Astrocyte of the cerebellum (primary cell): ENCODE measurements at regions not wholly inside any gene's neighbourhood (a gene's known extent, or its start where the extent isn't known, plus 50 kb on each side); places are given as distances from the start of the nearest gene placed in this dataset.
"Not testable (repeated sequence)": the region's sequence is repeated elsewhere in the genome, so short reads cannot be mapped to it uniquely, and the experiment has no call there.

Experiments used
- DNase-seq: peaks from one replicate; pipeline ENCODE4 v3.0.0-alpha.2; 2011; ENCODE audit warnings: low read depth
- H3K4me3 ChIP-seq: 2 replicates; pipeline ENCODE4 v1.5.1; 2011; ENCODE audit warnings: mild to moderate bottlenecking, low read depth, low read length, moderate library complexity
- in situ Hi-C: cut with HindIII; loops from 2 replicates; pipeline ENCODE4 v1.10.0; 2017; ENCODE audit warnings: low sequenced_read_pairs
- TF ChIP-seq, protein P1 (sequence below): IDR thresholded peaks from 2 replicates; pipeline ENCODE4 v1.5.1; 2012; ENCODE audit warnings: low read length, low read depth, moderate library complexity, mild to moderate bottlenecking; ENCODE audit errors: missing control alignments

DNA sequence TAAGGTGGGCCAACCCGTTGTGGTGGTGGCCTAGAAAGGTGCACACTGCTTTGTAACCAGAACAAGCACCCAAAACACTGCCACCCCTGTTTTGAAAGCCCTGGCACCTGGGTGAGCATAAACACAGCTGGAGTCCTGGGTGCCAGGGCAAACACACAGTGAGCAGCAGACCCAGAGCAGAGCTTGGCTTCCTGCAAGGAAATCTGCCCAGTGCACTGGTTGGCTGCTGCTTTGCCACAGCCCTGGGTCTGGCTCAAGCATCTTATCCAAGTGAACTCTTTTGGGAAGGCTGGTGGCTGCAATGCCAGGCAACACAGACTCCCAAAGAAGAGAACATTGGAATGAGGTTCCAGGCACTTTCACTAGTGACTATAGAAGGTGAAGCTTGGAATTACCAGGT, 145.5 kb upstream of the PDE1C start:
- H3K4me3 ChIP-seq = no peak overlapping the region
- DNase-seq = no peak
- in situ Hi-C loops = no loop called here
- TF ChIP-seq, protein P1, sequence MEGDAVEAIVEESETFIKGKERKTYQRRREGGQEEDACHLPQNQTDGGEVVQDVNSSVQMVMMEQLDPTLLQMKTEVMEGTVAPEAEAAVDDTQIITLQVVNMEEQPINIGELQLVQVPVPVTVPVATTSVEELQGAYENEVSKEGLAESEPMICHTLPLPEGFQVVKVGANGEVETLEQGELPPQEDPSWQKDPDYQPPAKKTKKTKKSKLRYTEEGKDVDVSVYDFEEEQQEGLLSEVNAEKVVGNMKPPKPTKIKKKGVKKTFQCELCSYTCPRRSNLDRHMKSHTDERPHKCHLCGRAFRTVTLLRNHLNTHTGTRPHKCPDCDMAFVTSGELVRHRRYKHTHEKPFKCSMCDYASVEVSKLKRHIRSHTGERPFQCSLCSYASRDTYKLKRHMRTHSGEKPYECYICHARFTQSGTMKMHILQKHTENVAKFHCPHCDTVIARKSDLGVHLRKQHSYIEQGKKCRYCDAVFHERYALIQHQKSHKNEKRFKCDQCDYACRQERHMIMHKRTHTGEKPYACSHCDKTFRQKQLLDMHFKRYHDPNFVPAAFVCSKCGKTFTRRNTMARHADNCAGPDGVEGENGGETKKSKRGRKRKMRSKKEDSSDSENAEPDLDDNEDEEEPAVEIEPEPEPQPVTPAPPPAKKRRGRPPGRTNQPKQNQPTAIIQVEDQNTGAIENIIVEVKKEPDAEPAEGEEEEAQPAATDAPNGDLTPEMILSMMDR = no peak

DNA sequence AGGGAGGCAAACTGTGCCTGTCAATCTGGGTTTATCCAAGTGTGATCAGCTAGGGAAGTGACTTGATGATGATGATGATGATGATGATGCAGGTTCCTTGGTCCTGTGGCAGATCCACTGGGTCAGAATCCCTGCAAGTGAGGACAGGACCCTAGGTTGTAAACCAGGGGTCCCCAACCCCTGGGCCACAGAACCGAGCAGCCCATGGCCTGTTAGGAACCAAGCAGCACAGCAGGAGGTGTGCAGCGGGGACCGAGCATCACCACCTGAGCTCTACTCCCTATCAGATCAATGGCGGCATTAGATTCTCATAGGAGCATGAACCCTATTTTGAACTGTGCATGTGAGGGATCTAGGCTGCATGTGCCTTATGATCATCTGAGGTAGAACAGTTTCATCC, 144.7 kb upstream of the PDE1C start:
- DNase-seq = no peak
- in situ Hi-C loops = no loop called here
- H3K4me3 ChIP-seq = no peak overlapping the region
- TF ChIP-seq, protein P1 = no peak

DNA sequence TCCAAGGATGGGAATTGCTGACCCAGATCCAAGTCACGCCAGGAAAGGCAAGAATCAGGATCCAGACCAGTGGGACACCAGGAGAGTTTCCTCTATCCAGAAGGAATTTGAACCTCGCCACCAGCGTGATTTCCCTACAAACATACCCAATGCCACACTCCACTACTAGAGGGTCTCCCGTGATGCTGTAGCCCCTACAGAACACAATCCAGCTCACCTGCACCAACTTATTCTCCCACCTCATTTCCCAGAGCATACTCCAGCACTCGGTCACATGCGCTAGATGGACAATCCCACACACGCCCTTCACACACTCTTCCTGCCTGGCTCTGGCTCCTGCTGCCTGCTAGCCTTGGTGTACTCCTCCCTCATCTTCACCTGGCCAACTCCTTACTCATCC, 142.1 kb upstream of the PDE1C start:
- DNase-seq = no peak
- TF ChIP-seq, protein P1 = no peak
- in situ Hi-C loops = no loop called here
- no peak overlapping the region for H3K4me3 ChIP-seq

GRCh38 chr7:32206987-32207386, 136.8 kb upstream of the PDE1C start:
- TF ChIP-seq, protein P1 = peak; percentile 59
- peak; percentile 1 for DNase-seq
- H3K4me3 ChIP-seq = no peak overlapping the region
- in situ Hi-C loops = loop anchor here (5.0 kb wide), 1 partner anchor 465 kb away; no protein-coding TSS in a partner anchor

GRCh38 chr7:32206488-32206887, 136.3 kb upstream of the PDE1C start:
- TF ChIP-seq, protein P1 = no peak
- no peak overlapping the region for H3K4me3 ChIP-seq
- in situ Hi-C loops = loop anchor here (5.0 kb wide), 1 partner anchor 464 kb away; no protein-coding TSS in a partner anchor
- DNase-seq = no peak

DNA sequence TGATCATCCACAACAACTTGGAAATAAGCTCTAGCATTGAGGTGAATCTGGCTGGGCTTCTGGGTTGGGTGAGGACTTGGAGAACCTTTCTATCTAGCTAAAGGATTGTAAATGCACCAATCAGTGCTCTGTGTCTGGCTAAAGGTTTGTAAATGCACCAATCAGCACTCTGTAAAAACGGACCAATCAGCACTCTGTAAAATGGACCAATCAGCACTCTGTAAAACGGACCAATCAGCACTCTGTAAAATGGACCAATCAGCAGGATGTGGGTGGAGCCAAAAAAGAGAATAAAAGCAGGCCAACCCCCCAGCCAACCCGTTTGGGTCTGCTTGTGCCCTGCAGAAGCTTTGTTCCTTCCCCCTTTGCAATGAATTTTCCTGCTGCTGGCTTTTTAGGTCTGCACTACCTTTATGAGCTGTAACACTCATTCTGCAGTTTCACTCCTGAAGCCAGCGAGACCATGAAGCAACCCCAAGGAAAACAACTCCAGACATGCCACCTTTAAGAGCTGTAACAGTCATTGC, 135.2 kb upstream of the PDE1C start:
- not testable (repeated sequence) for H3K4me3 ChIP-seq, DNase-seq
- in situ Hi-C loops = loop anchor here (5.0 kb wide), 1 partner anchor 463 kb away; no protein-coding TSS in a partner anchor

DNA sequence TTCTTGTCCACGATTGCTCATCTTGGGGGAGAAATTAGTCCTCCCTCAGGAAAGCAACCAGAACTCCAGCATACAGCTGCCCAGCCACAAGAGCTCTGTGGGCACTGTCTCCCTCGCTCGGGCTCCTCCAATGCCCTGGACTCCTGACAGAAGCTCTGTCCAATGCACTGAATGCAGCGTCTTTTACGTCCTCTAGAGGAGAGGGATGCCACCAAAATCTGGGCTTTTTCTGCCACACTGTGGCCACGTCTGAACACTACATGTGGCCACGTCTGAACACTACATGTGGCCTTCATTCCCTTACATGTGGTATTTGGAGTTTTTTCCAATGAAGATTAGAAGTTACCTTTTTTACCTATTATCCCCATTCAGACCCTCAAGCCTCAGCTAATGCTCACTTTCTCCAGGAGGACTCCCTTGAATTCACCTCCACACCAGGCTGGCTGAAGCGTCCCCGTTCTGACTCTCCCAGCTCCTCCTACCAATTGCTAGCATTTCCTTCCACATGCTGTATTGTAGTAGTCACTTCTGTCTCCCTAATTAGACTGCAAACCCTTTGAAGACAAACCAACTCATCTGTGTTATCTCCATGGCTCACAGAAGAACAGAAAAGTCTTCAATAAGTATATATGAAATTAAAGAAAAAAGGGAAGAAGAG, 134.3 kb upstream of the PDE1C start:
- H3K4me3 ChIP-seq = no peak overlapping the region
- DNase-seq = peak; percentile 83
- TF ChIP-seq, protein P1 = peak; percentile 89
- in situ Hi-C loops = loop anchor here (5.0 kb wide), 1 partner anchor 462 kb away; no protein-coding TSS in a partner anchor
